ACC112 (cell line): ENCODE measurements at regions not wholly inside any gene's neighbourhood (a gene's known extent, or its start where the extent isn't known, plus 50 kb on each side); places are given as distances from the start of the nearest gene placed in this dataset.
"Not testable (repeated sequence)": the region's sequence is repeated elsewhere in the genome, so short reads cannot be mapped to it uniquely, and the experiment has no call there.

ENCODE experiments used
- H2AFZ ChIP-seq: fragments of 200-600 bp; sonication (generic); one replicate; pipeline ENCODE4 v1.6.0; 2017; ENCODE audit warnings: antibody characterized with exemption, low read length; ENCODE audit not compliant: unreplicated experiment
- H3K27ac ChIP-seq: fragments of 200-600 bp; sonication (generic); 2 replicates; pipeline ENCODE4 v1.5.1; 2014; ENCODE audit warnings: low read depth, mild to moderate bottlenecking, antibody characterized with exemption, low read length, moderate library complexity
- H3K27me3 ChIP-seq: fragments of 200-600 bp; sonication (generic); 2 replicates; pipeline ENCODE4 v1.6.1; 2014; ENCODE audit warnings: mild to moderate bottlenecking, antibody characterized with exemption, low read length, moderate library complexity, mixed read lengths; ENCODE audit not compliant: insufficient read depth
- H3K36me3 ChIP-seq: fragments of 200-600 bp; sonication (generic); 2 replicates; pipeline ENCODE4 v1.6.1; 2016; ENCODE audit warnings: mild to moderate bottlenecking, antibody characterized with exemption, low read length, moderate library complexity, mixed read lengths; ENCODE audit not compliant: insufficient read depth
- H3K4me1 ChIP-seq: fragments of 200-600 bp; sonication (generic); one replicate; pipeline ENCODE4 v1.6.1; 2016; ENCODE audit warnings: low read length, mixed read lengths; ENCODE audit not compliant: insufficient read depth, unreplicated experiment, control insufficient read depth
- H3K4me3 ChIP-seq: fragments of 200-600 bp; sonication (generic); 2 replicates; pipeline ENCODE4 v1.5.1; 2014; ENCODE audit warnings: mild to moderate bottlenecking, low read depth, low read length
- H3K79me2 ChIP-seq: fragments of 200-600 bp; sonication (generic); one replicate; pipeline ENCODE4 v1.6.0; 2016; ENCODE audit warnings: low read length; ENCODE audit not compliant: control insufficient read depth, unreplicated experiment, insufficient read depth

- Histone ChIP-seq H3K4me1 (no peaks in the 10 kb centered on the region), H3K36me3 (no peaks in the 10 kb centered on the region), H3K4me3 (no peak overlapping the region), H3K79me2 (no peaks in the 10 kb centered on the region), H2AFZ (no peak overlapping the region), H3K27me3 (no peaks in the 10 kb centered on the region), H3K27ac (no peak overlapping the region)
These were observed 216.7 kb upstream of the NPVF start for GRCh38 chr7:25444991-25445390.

DNA sequence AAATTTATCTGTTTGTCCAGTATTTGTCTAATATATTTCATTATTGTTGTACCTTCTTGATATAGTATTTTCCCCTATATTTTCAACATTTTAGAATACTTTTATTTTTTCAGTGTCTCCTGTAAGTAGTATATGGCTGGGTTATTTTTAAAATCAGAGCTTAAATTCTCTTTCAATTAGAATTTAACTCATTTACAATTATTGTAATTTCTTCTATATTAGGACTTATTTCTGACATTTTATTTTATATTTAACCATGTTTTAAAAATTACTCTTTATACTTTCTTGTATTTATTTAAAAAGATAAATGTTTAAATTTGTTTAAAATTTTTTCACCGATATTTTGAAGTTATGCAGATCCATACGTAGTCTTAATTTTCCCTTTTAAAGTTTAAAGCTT is 220.0 kb upstream of the NPVF start:
- no peaks in the 10 kb centered on the region for H3K36me3 ChIP-seq
- no peak overlapping the region for H2AFZ ChIP-seq
- H3K4me1 ChIP-seq: no peaks in the 10 kb centered on the region
- H3K79me2 ChIP-seq: no peaks in the 10 kb centered on the region
- no peaks in the 10 kb centered on the region for H3K27me3 ChIP-seq
- H3K27ac ChIP-seq: no peak overlapping the region
- H3K4me3 ChIP-seq: no peak overlapping the region

DNA sequence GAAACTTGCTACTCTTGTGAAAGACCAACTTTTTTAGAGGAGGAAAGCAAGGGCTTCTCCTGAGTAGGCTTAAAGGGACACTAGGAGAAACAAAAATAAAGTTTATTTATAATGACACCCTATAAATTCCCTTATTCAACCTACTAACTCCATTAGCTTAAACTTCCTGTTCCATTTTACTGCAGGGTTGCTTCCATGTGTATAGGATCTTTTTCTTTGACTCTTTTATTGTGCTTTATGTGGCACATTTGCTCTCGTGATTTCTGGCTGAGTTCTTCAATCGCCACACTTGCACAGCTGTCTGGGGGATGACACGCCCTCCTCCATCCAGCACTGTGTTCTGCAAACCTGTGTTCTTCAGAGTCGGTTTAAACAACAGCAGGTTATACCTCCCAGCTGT is 225.7 kb upstream of the NPVF start:
- H3K27me3 ChIP-seq: no peaks in the 10 kb centered on the region
- H3K4me1 ChIP-seq: no peaks in the 10 kb centered on the region
- H3K79me2 ChIP-seq: no peaks in the 10 kb centered on the region
- no peak overlapping the region for H3K4me3 ChIP-seq
- no peak overlapping the region for H2AFZ ChIP-seq
- H3K27ac ChIP-seq: no peak overlapping the region
- no peaks in the 10 kb centered on the region for H3K36me3 ChIP-seq

- no peaks in the 10 kb centered on the region for H3K27me3 ChIP-seq
- no peak overlapping the region for H3K27ac ChIP-seq
- no peak overlapping the region for H2AFZ ChIP-seq
- no peaks in the 10 kb centered on the region for H3K79me2 ChIP-seq
- H3K36me3 ChIP-seq: no peaks in the 10 kb centered on the region
- no peaks in the 10 kb centered on the region for H3K4me1 ChIP-seq
- no peak overlapping the region for H3K4me3 ChIP-seq
These were observed 226.3 kb upstream of the NPVF start for GRCh38 chr7:25454562-25455041.

GRCh38 chr7:25455683-25456251 is 227.5 kb upstream of the NPVF start:
- no peaks in the 10 kb centered on the region for H3K36me3 ChIP-seq
- H3K4me3 ChIP-seq: no peak overlapping the region
- no peaks in the 10 kb centered on the region for H3K4me1 ChIP-seq
- no peak overlapping the region for H2AFZ ChIP-seq
- H3K79me2 ChIP-seq: no peaks in the 10 kb centered on the region
- no peaks in the 10 kb centered on the region for H3K27me3 ChIP-seq
- H3K27ac ChIP-seq: no peak overlapping the region

DNA sequence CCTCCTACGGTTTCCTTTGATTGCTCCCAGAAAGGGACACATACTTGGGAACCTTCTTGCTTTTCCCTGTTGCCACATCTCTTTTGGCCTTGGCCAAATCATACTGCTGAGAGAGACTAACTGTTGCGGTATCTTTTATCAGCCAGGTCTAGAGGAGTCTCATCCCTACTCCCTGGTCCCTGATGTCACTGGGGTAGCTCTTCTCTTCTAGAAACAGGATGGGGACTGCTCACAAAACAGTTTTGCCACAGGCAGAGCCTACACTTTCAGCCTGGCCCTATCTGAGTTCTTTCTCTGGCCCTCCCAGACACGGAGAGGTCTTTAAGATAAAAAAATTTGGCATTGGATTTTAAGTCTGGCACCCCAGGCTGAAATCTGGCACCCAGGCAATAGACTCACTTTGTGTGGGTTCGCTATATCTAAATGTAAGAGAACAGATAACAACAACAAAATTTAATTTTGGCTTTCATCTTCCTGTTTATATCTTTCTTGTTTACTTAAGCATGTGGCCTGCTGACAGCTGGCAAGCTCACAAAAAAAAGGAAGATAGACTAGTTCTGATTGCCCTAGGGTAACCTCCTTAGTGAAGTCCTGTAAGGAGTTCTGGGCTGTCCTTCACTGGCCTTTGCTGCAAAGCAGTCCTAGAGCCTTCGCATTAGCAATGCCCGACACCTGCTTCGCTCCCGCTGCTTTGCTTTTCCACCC is 228.3 kb upstream of the NPVF start:
- H3K27me3 ChIP-seq: no peaks in the 10 kb centered on the region
- H3K4me1 ChIP-seq: no peaks in the 10 kb centered on the region
- H2AFZ ChIP-seq: no peak overlapping the region
- no peak overlapping the region for H3K4me3 ChIP-seq
- no peak overlapping the region for H3K27ac ChIP-seq
- H3K36me3 ChIP-seq: no peaks in the 10 kb centered on the region
- no peaks in the 10 kb centered on the region for H3K79me2 ChIP-seq

DNA sequence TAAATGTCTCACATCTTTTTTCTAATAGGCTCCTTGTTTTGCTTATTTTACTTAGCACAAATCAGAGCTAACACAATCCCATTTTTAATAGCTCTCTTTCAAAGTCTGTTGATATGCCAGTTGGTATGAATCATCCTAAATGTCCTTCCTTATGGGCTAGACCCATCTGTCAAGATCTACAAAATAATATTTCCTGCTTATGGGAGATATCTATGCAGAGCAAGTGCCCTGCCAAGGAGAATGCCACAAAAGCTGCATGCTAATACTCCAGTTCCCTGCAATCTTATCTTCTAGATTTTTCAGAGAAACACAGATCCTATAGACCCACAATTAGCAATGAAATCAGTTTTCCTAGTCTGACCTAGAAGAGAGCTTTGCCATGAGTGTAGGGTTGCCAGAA is 230.8 kb upstream of the NPVF start:
- H3K27me3 ChIP-seq: no peaks in the 10 kb centered on the region
- no peaks in the 10 kb centered on the region for H3K4me1 ChIP-seq
- H3K36me3 ChIP-seq: no peaks in the 10 kb centered on the region
- no peak overlapping the region for H2AFZ ChIP-seq
- no peaks in the 10 kb centered on the region for H3K79me2 ChIP-seq
- H3K4me3 ChIP-seq: no peak overlapping the region
- H3K27ac ChIP-seq: no peak overlapping the region

- no peak overlapping the region for H2AFZ ChIP-seq
- no peaks in the 10 kb centered on the region for H3K36me3 ChIP-seq
- H3K27ac ChIP-seq: no peak overlapping the region
- no peaks in the 10 kb centered on the region for H3K79me2 ChIP-seq
- no peaks in the 10 kb centered on the region for H3K4me1 ChIP-seq
- no peaks in the 10 kb centered on the region for H3K27me3 ChIP-seq
- H3K4me3 ChIP-seq: no peak overlapping the region
These were observed 232.1 kb upstream of the NPVF start for GRCh38 chr7:25460433-25460832.

GRCh38 chr7:25469669-25470068 is 241.4 kb upstream of the NPVF start:
- Histone ChIP-seq H3K27ac (no peak overlapping the region), H3K4me3 (no peak overlapping the region), H2AFZ (no peak overlapping the region), H3K36me3 (no peaks in the 10 kb centered on the region), H3K4me1 (no peaks in the 10 kb centered on the region), H3K79me2 (no peaks in the 10 kb centered on the region), H3K27me3 (no peaks in the 10 kb centered on the region)

- Histone ChIP-seq H2AFZ (no peak overlapping the region), H3K27me3 (no peaks in the 10 kb centered on the region), H3K4me3 (no peak overlapping the region)
These were observed 248.7 kb upstream of the NPVF start for GRCh38 chr7:25476863-25477499.

DNA sequence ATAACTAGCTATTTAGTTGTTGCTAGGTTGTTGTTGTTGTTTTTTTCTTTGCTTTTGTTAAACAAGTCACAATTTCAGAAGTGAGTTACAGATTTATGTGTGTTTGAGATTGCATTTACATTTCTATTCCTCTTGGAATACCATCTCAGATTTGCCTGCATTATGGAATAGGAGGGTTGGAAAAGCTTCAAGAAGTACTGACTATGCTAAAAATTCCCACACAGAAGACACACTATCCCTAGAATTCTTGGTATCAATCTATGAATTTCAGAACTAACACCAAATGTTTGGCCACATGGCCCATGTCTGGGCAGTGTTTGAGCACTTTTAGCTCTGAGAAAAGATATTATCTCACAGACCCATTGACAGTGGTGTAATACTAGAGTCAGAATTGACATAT is 249.9 kb upstream of the NPVF start:
- not testable (repeated sequence) for H3K27me3 ChIP-seq, H3K27ac ChIP-seq, H3K79me2 ChIP-seq, H3K4me1 ChIP-seq, H3K4me3 ChIP-seq, H3K36me3 ChIP-seq, H2AFZ ChIP-seq

More at GRCh38 chr7:25476863-25477499, 248.7 kb upstream of the NPVF start:
- H3K36me3 ChIP-seq: no peaks in the 10 kb centered on the region
- no peaks in the 10 kb centered on the region for H3K79me2 ChIP-seq
- no peaks in the 10 kb centered on the region for H3K4me1 ChIP-seq
- H3K27ac ChIP-seq: no peak overlapping the region
